DOHH2 (cell line): ENCODE measurements at regions not wholly inside any gene's neighbourhood (a gene's known extent, or its start where the extent isn't known, plus 50 kb on each side); places are given as distances from the start of the nearest gene placed in this dataset.

Experiments
- H3F3A ChIP-seq: fragments of 200-600 bp; sonication (generic), shearing (Covaris generic); 2 replicates; pipeline ENCODE4 v1.6.0; 2016; ENCODE audit warnings: antibody characterized with exemption, mild to moderate bottlenecking; ENCODE audit not compliant: control insufficient read depth, insufficient read depth
- H3K27ac ChIP-seq: fragments of 200-600 bp; sonication (generic); 2 replicates; pipeline ENCODE4 v1.5.1; 2014; ENCODE audit warnings: low read depth, mild to moderate bottlenecking, low read length, moderate library complexity
- H3K27me3 ChIP-seq: fragments of 200-600 bp; sonication (generic); 2 replicates; pipeline ENCODE4 v1.6.1; 2014; ENCODE audit warnings: mild to moderate bottlenecking, low read length, mixed read lengths; ENCODE audit not compliant: control insufficient read depth
- H3K36me3 ChIP-seq: fragments of 200-600 bp; sonication (generic); 2 replicates; pipeline ENCODE4 v1.6.1; 2014; ENCODE audit warnings: mild to moderate bottlenecking, low read length, moderate library complexity, mixed read lengths; ENCODE audit not compliant: control insufficient read depth
- H3K4me1 ChIP-seq: fragments of 200-600 bp; sonication (generic); 2 replicates; pipeline ENCODE4 v1.6.1; 2014; ENCODE audit warnings: mild to moderate bottlenecking, low read length, mixed read lengths; ENCODE audit not compliant: control insufficient read depth
- H3K4me2 ChIP-seq: fragments of 200-600 bp; sonication (generic); 2 replicates; pipeline ENCODE4 v1.6.0; 2014; ENCODE audit warnings: mild to moderate bottlenecking, low read length, moderate library complexity
- H3K4me3 ChIP-seq: fragments of 200-600 bp; sonication (generic); 2 replicates; pipeline ENCODE4 v1.5.1; 2014; ENCODE audit warnings: mild to moderate bottlenecking, low read length, mixed read lengths
- H3K79me2 ChIP-seq: fragments of 200-600 bp; sonication (generic); 2 replicates; pipeline ENCODE4 v1.6.1; 2014; ENCODE audit warnings: mild to moderate bottlenecking, low read length, mixed read lengths; ENCODE audit not compliant: control insufficient read depth
- H3K9me2 ChIP-seq: fragments of 200-600 bp; sonication (generic); replicated peaks from 2 replicates; pipeline ENCODE4 v1.6.1; 2014; ENCODE audit warnings: mild to moderate bottlenecking, low read length, mixed read lengths; ENCODE audit not compliant: control insufficient read depth
- H3K9me3 ChIP-seq: fragments of 200-600 bp; sonication (generic); 2 replicates; pipeline ENCODE4 v1.6.1; 2014; ENCODE audit warnings: antibody characterized with exemption, low read length, mixed read lengths; ENCODE audit not compliant: control insufficient read depth, insufficient read depth
- H4K20me1 ChIP-seq: fragments of 200-600 bp; sonication (generic); 2 replicates; pipeline ENCODE4 v1.6.0; 2014; ENCODE audit warnings: low read depth, mild to moderate bottlenecking, antibody characterized with exemption, low read length, moderate library complexity; ENCODE audit not compliant: control insufficient read depth, insufficient read depth
- CTCF ChIP-seq: fragments of 200-600 bp; sonication (generic); IDR thresholded peaks from one replicate; pipeline ENCODE4 v1.5.1; 2014; ENCODE audit warnings: antibody characterized with exemption, mild to moderate bottlenecking, low read depth, low read length; ENCODE audit not compliant: poor library complexity, severe bottlenecking
- EZH2phosphoT487 ChIP-seq: fragments of 200-600 bp; sonication (generic); IDR thresholded peaks from 2 replicates; pipeline ENCODE4 v1.6.1; 2017; ENCODE audit warnings: borderline replicate concordance, mild to moderate bottlenecking, antibody characterized with exemption, low read length, moderate library complexity, mixed read lengths

- Histone ChIP-seq H3K79me2 (no peaks in the 10 kb centered on the region), H3K9me2 (no peaks in the 10 kb centered on the region), H3K27me3 (no peaks in the 10 kb centered on the region), H3K36me3 (no peaks in the 10 kb centered on the region), H3K4me1 (no peaks in the 10 kb centered on the region), H4K20me1 (no peaks in the 10 kb centered on the region), H3F3A (no peaks in the 10 kb centered on the region), H3K27ac (no peak overlapping the region), H3K4me2 (no peak overlapping the region), H3K4me3 (no peak overlapping the region), H3K9me3 (no peaks in the 10 kb centered on the region)
- TF ChIP-seq EZH2phosphoT487: no peak
- no peak for TF ChIP-seq CTCF
Observed at GRCh38 chr6:48212501-48212900, 101.5 kb upstream of the PTCHD4 start.

- Histone ChIP-seq H3K27me3 (no peaks in the 10 kb centered on the region), H3K4me1 (no peaks in the 10 kb centered on the region), H3K4me3 (no peak overlapping the region), H3K9me2 (no peaks in the 10 kb centered on the region), H3K27ac (no peak overlapping the region), H4K20me1 (no peaks in the 10 kb centered on the region), H3K79me2 (no peaks in the 10 kb centered on the region), H3K36me3 (no peaks in the 10 kb centered on the region), H3F3A (no peaks in the 10 kb centered on the region), H3K4me2 (no peak overlapping the region), H3K9me3 (no peaks in the 10 kb centered on the region)
- TF ChIP-seq CTCF: no peak
Observed at GRCh38 chr6:48206091-48206490, 95.1 kb upstream of the PTCHD4 start.

GRCh38 chr6:48200869-48201390 lies 89.9 kb upstream of the PTCHD4 start:
- H3K79me2 ChIP-seq: no peaks in the 10 kb centered on the region
- H3F3A ChIP-seq: no peaks in the 10 kb centered on the region
- no peaks in the 10 kb centered on the region for H3K9me3 ChIP-seq
- H3K4me1 ChIP-seq: no peaks in the 10 kb centered on the region
- H3K27me3 ChIP-seq: no peaks in the 10 kb centered on the region
- no peaks in the 10 kb centered on the region for H3K9me2 ChIP-seq
- no peak overlapping the region for H3K4me3 ChIP-seq
- H4K20me1 ChIP-seq: no peaks in the 10 kb centered on the region
- no peak for TF ChIP-seq EZH2phosphoT487
- TF ChIP-seq CTCF: no peak
- H3K4me2 ChIP-seq: no peak overlapping the region
- H3K27ac ChIP-seq: no peak overlapping the region
- no peaks in the 10 kb centered on the region for H3K36me3 ChIP-seq

GRCh38 chr6:48199499-48199898 lies 88.5 kb upstream of the PTCHD4 start:
- Histone ChIP-seq H3K9me2 (no peaks in the 10 kb centered on the region), H3K4me2 (no peak overlapping the region), H4K20me1 (no peaks in the 10 kb centered on the region), H3K27me3 (no peaks in the 10 kb centered on the region), H3K27ac (no peak overlapping the region), H3F3A (no peaks in the 10 kb centered on the region), H3K9me3 (no peaks in the 10 kb centered on the region), H3K4me3 (no peak overlapping the region), H3K36me3 (no peaks in the 10 kb centered on the region), H3K4me1 (no peaks in the 10 kb centered on the region), H3K79me2 (no peaks in the 10 kb centered on the region)
- TF ChIP-seq CTCF (no peak), EZH2phosphoT487 (no peak)
